ENCODE measurements at regions not wholly inside any gene's neighbourhood (a gene's known extent, or its start where the extent isn't known, plus 50 kb on each side); places are given as distances from the start of the nearest gene placed in this dataset.
"Not testable (repeated sequence)": the region's sequence is repeated elsewhere in the genome, so short reads cannot be mapped to it uniquely, and the experiment has no call there.

DNA sequence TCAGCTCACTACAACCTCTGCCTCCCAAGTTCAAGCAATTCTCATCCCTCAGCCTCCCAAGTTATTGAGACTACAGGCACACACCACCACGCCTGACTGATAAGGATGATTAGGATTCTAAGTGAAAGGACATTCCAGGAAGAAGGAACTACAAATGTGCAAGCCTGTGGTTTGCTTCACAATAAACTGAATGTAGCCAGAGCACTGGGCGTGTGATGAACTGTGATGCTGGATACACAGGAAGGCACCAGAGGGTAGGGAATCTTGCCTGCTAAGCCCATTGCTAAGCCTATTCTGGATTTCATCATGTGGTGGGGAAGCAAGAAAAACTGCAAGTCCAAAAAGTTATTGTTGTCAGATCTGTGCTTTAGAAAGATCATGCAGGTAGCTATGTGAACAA lies 177.9 kb upstream of the KCTD7 start:
- not testable (repeated sequence) for TF ChIP-seq POLR2A (IDR thresholded peaks at IDR 0.05)
- TF ChIP-seq, protein P1, sequence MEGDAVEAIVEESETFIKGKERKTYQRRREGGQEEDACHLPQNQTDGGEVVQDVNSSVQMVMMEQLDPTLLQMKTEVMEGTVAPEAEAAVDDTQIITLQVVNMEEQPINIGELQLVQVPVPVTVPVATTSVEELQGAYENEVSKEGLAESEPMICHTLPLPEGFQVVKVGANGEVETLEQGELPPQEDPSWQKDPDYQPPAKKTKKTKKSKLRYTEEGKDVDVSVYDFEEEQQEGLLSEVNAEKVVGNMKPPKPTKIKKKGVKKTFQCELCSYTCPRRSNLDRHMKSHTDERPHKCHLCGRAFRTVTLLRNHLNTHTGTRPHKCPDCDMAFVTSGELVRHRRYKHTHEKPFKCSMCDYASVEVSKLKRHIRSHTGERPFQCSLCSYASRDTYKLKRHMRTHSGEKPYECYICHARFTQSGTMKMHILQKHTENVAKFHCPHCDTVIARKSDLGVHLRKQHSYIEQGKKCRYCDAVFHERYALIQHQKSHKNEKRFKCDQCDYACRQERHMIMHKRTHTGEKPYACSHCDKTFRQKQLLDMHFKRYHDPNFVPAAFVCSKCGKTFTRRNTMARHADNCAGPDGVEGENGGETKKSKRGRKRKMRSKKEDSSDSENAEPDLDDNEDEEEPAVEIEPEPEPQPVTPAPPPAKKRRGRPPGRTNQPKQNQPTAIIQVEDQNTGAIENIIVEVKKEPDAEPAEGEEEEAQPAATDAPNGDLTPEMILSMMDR (IDR thresholded peaks at IDR 0.05): not testable (repeated sequence)
